ENCODE measurements at regions not wholly inside any gene's neighbourhood (a gene's known extent, or its start where the extent isn't known, plus 50 kb on each side); places are given as distances from the start of the nearest gene placed in this dataset.

DNA sequence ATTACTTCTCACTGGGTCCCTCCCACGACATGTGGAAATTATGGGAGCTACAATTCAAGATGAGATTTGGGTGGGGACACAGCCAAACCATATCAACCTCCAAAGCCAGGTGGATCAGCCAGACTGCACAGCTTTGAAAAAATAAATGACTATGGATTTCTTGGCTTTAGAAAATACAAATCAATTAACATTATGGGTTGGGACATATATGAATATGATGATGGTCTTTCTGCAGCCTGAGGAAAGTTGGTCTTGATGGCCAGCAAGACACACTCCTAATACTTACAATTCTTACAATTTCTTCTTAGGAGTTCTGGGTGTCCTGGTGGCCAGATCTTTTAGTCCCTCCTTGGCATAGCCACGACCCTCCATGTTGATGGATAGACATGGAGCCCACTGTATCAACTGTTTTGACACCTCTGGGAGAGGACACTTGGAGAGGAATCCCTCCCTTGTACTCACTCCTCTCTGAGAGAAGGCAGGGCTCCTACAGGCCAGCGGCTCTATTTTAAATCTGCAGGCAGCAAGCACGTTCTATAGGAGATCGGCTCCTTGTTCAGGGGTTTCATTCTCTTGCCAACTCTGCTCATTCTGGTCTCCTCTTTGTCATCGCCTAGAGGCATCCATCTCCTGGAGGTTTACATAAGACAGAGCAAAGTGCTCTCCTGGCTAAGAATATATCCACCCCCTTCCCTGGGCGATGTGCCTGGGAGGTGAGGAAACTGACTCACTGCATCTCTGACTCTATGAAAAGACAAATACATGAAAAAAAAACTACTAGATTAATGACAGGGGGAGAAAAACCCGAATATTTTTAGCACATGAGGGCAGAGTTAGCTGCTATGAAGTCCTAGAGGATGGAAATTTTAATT is 145.9 kb downstream of the CARTPT start:
- TF ChIP-seq FOXP2 (optimal IDR thresholded peaks at IDR 0.05; ENCODE audit: borderline replicate concordance, extremely low read depth, extremely low read length, insufficient read depth) (no peak), TAF1 (IDR thresholded peaks at IDR 0.05; ENCODE audit: borderline replicate concordance, insufficient read depth, low read length) (no peak), POLR2AphosphoS5 (IDR thresholded peaks at IDR 0.05; ENCODE audit: low read depth, low read length) (no peak), SIN3A (IDR thresholded peaks at IDR 0.05; ENCODE audit: borderline replicate concordance, insufficient read depth, low read length) (no peak)
- TF ChIP-seq, protein P1, sequence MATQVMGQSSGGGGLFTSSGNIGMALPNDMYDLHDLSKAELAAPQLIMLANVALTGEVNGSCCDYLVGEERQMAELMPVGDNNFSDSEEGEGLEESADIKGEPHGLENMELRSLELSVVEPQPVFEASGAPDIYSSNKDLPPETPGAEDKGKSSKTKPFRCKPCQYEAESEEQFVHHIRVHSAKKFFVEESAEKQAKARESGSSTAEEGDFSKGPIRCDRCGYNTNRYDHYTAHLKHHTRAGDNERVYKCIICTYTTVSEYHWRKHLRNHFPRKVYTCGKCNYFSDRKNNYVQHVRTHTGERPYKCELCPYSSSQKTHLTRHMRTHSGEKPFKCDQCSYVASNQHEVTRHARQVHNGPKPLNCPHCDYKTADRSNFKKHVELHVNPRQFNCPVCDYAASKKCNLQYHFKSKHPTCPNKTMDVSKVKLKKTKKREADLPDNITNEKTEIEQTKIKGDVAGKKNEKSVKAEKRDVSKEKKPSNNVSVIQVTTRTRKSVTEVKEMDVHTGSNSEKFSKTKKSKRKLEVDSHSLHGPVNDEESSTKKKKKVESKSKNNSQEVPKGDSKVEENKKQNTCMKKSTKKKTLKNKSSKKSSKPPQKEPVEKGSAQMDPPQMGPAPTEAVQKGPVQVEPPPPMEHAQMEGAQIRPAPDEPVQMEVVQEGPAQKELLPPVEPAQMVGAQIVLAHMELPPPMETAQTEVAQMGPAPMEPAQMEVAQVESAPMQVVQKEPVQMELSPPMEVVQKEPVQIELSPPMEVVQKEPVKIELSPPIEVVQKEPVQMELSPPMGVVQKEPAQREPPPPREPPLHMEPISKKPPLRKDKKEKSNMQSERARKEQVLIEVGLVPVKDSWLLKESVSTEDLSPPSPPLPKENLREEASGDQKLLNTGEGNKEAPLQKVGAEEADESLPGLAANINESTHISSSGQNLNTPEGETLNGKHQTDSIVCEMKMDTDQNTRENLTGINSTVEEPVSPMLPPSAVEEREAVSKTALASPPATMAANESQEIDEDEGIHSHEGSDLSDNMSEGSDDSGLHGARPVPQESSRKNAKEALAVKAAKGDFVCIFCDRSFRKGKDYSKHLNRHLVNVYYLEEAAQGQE (IDR thresholded peaks at IDR 0.05; ENCODE audit: insufficient read depth in 1 of 2, low read depth in 2 of 2, low read length in 2 of 2) = no peak

DNA sequence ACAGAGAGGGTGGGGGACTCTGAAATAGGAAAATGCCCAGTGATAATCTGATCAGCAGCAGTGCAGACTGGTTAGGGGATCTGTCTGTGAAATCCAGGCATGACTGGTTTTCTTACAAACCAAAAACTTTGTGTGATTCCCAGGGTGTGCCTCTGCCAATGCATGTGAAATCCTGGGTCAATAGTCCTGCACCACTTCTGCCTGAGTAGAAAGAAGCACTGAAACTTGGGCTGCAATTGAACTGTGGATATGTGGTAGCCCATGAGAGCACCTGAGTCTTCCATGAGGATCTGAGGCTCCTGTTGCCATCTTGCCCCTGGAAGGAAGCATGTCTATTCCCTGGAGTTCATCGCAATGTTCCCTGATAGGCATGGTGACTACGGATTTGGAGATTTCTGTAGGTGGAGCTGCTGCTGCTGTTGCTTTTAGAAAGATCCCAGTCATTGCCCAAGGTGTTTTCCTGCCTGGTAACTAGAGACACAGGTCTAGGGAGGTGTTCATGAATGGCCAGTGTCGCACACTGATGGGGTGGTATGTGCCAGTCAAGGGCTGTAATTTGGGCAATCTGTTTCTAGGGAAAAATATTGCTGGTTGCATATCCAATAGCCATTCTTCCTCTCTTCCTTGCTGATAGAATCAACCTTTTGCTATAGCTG is 146.7 kb downstream of the CARTPT start:
- no peak for TF ChIP-seq TAF1 (IDR thresholded peaks at IDR 0.05; ENCODE audit: borderline replicate concordance, insufficient read depth, low read length)
- TF ChIP-seq, protein P1 (IDR thresholded peaks at IDR 0.05; ENCODE audit: insufficient read depth in 1 of 2, low read depth in 2 of 2, low read length in 2 of 2) = no peak
- TF ChIP-seq POLR2AphosphoS5 (IDR thresholded peaks at IDR 0.05; ENCODE audit: low read depth, low read length) = no peak
- no peak for TF ChIP-seq SIN3A (IDR thresholded peaks at IDR 0.05; ENCODE audit: borderline replicate concordance, insufficient read depth, low read length)
- no peak for TF ChIP-seq FOXP2 (optimal IDR thresholded peaks at IDR 0.05; ENCODE audit: borderline replicate concordance, extremely low read depth, extremely low read length, insufficient read depth)

DNA sequence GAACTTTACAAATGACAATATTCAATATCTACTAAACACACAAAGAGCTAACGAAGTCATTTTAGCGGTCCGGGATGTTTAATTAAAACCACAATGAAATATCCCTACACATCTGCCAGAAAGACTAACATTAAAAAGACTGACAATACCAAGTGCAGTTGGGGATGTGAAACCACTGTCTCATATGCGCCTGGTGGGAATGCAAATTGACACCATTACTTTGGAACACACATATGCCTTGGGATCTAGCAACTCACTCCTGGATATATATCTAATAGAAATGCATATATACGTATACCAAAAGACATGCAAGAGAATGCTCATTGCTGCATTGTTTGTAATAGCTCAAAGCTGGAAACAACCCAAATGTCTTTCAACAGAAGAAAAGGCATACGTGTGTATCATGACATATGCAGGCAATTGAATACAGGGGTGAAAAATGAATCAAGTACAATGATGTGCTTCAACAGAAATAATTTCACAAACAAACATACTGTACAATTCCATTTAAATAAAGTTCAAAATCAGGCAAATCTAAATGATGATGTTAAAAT is 153.3 kb downstream of the CARTPT start:
- no peak for TF ChIP-seq SIN3A (IDR thresholded peaks at IDR 0.05; ENCODE audit: borderline replicate concordance, insufficient read depth, low read length)
- TF ChIP-seq, protein P1 (IDR thresholded peaks at IDR 0.05; ENCODE audit: insufficient read depth in 1 of 2, low read depth in 2 of 2, low read length in 2 of 2) = no peak
- TF ChIP-seq POLR2AphosphoS5 (IDR thresholded peaks at IDR 0.05; ENCODE audit: low read depth, low read length) = no peak
- TF ChIP-seq TAF1 (IDR thresholded peaks at IDR 0.05; ENCODE audit: borderline replicate concordance, insufficient read depth, low read length) = no peak
- TF ChIP-seq FOXP2 (optimal IDR thresholded peaks at IDR 0.05; ENCODE audit: borderline replicate concordance, extremely low read depth, extremely low read length, insufficient read depth) = no peak

DNA sequence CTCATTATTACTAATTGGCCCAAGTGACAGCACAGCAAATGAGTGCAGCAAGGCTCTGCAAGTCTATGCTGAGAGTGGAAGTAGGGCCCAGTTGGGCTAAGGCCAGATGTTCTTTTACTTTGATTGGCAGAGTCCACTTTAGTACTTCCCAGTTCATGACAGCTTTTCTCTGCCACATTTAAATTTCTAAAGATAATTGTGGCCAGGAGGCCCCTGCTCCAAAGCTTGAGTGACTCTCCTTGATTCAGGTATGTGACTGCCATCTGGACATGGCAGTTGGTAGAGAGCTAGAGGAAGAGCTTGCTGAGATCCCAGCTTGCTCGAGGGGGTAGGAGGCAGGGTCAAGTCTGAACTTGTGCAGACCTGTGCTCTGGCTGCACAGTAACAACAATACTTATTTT is 154.1 kb downstream of the CARTPT start:
- TF ChIP-seq, protein P1 (IDR thresholded peaks at IDR 0.05; ENCODE audit: insufficient read depth in 1 of 2, low read depth in 2 of 2, low read length in 2 of 2) = no peak
- TF ChIP-seq FOXP2 (optimal IDR thresholded peaks at IDR 0.05; ENCODE audit: borderline replicate concordance, extremely low read depth, extremely low read length, insufficient read depth) (no peak), TAF1 (IDR thresholded peaks at IDR 0.05; ENCODE audit: borderline replicate concordance, insufficient read depth, low read length) (no peak), POLR2AphosphoS5 (IDR thresholded peaks at IDR 0.05; ENCODE audit: low read depth, low read length) (no peak), SIN3A (IDR thresholded peaks at IDR 0.05; ENCODE audit: borderline replicate concordance, insufficient read depth, low read length) (no peak)

Measured in PFSK-1 (cell line).